NCI-H82 treated with DMSO at 0.1 percent for 48 hours (cell line): ENCODE measurements at regions not wholly inside any gene's neighbourhood (a gene's known extent, or its start where the extent isn't known, plus 50 kb on each side); places are given as distances from the start of the nearest gene placed in this dataset.
"Not testable (repeated sequence)": the region's sequence is repeated elsewhere in the genome, so short reads cannot be mapped to it uniquely, and the experiment has no call there.

Experiments used
- DNase-seq: peaks from one replicate; lab custom pipeline; 2025; ENCODE audit not compliant: unreplicated experiment; lab: John Stamatoyannopoulos, UW

DNA sequence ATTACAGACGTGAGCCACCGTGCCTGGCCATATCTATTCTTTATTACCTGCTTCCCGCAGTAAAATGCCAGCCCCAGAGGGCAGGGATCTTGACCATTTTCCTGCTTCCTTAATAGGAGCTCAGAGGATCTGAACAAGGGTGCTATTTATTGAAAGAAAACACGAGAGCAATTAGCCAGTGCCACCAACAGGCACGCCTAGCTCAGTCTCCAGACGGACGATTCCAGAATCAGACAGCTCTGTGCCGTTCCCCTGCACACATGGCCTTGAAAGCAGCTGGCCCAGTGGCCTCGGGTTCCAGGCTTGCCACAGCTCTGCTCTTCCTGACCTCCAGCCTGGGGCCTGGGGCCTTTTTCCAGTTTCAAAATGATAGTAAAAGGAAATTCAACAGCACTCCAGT lies 135.2 kb upstream of the RFLNA start:
- DNase-seq: no peak

DNA sequence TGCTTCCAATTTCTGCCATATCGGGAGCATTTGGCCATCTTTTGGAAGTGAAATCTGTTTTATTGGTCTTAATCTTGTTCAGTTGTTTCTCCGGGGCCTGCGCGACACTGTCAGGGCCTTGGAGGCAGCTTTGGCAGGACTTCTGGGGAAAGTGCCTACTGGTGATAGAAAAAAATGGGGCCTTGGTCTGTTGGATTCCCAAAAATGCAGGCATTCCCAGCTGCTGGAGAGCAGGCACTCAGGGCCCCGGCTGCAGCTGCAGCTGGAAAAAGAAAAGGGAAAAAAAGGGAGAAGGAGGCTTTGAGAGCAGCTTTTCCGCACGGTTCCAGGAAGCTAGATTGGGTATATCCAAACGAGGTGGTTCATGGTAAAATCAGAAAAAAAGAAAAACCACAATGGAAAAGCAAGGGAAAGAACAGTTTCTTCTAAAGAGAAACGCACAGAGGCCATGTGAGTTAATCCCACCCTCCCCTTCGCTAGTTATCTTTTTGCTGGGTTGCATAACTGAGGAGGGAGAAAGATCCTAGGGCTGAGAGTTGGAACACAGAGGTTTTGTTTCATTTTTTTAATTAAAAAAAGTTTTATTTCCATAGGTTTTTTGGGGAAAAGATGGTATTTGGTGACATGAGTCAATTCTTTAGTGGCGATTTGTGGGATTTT lies 134.7 kb upstream of the RFLNA start:
- DNase-seq: no peak

DNA sequence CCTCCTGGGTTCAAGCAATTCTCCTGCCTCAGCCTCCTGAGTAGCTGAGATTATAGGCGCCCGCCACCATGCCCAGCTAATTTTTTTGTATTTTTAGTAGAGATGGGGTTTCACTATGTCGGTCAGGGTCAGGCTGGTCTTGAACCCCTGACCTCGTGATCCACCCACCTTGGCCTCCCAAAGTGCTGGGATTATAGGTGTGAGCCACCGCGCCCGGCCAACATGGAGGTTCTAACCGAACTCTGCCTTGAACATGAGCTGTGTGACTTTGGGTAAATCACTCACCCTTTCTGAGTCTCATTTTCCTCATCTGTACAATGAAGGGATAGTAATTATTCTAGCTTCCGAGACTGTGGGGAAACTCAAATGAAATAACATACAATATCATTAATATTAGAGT lies 133.5 kb upstream of the RFLNA start:
- not testable (repeated sequence) for DNase-seq

DNA sequence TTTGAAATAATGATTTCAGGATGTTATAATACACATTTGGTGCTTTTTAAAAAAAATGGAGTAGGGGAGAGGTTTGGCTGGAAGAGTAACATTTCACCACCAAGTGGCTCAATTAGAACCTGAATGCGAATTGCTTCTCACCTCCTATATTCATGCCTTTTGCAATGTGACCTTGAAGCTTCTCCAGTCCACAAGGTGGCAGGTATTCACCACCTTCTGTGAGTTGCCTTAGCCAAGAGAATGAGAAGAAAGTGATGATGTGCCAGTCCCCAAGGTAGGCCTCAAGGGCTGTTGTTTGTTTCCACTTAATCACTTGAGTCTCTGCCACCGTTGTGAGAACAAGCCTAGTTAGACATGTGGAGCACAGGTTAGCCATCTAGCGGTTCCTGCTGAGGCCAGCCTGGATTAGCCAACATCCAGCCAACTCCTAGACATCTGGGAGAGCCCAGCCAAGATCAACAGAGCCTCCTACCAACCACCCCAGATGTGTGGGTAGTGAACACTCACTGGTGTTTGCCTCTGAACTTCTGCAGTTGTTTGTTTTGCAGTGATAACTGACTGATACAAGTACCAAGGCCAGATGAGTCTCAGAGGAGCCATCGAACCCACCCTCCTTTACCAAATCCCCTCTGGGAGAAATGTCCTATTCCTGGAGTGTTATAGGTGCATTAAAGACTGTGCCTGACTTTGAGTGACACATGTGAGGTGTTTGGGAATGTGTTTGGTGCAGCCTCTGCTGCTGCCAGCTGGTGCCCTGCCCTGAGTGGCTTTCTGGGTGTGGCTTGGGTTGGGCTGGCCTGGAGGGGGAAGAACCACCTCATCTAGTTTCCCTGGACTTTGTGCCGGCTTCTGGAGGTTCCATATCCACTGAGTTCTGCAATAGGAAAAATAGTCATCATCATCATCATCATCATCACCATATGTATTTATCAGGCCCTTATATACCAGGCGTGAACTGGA lies 132.5 kb upstream of the RFLNA start:
- DNase-seq: no peak

DNA sequence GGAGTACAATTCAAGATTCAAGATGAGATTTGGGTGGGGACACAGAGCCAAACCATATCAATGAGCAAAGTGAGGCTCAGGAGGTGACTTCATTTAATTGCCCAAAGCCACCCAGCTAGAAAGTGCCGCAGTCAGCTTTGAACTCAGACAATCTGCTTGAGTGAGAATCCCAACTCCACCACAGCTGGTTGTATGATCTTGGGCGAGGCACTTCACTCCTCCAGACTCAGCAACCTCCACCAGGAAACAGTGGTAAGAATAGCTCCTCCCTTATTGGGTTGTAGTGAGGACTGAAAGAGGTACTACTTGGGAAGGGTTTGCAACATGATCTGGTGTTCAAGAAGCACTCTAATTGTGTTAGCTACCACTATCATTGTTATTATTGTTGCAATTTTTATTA lies 129.2 kb upstream of the RFLNA start:
- no peak for DNase-seq

DNA sequence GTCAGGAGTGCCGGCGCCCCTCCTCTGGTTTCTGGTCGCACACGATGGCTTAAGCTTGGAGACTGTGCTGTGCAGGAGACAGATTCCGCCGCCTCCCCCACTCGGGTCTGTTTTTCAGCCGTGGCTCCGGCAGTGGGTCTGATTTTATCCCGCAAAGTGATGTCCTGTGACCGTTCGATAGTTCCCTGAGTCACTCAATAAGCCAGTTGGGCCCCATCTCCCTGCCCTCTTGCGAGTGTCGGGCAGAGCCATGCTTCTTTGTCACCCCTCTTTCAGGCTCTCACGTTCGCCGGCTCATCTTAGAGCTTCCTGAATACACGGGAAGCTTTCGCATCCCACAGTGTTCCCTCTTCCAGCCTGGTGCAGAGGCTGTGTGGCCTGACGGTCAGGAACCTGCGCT lies 127.8 kb upstream of the RFLNA start:
- DNase-seq: no peak

DNA sequence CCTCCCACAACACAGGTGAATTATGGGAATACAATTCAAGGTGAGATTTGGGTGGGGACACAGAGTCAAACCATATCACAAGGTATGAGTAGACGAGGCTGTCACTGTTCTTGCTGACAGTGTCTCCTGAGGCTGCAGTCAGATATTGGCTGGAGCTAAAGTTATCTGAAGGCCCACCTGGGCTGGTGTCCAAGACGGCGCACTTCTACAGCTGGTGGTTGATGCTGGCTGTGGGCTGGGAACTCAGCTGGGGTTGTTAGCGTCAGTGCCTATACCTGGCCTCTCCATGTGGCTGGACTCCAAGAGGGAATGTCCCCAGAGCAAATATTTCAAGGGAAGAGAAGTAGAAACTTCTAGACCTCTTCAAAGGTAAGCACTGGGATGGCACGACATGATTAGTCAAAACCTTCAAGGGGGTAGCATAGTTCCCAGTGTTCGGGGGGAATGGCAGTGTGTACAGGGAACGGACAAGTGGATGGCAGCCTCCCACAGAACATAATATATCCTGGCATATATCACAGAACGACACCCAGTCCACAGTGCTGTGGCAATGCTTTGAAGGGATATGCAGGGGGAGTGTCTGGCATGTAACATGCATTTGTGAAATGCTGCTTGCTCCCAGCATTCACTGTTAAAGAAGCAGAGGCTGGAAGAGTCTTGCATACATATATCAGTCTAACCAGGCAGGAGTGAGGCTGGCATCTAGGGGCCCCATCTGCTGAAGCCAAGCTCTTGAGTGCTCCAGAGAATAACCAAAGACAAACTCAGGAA lies 126.7 kb upstream of the RFLNA start:
- no peak for DNase-seq

DNA sequence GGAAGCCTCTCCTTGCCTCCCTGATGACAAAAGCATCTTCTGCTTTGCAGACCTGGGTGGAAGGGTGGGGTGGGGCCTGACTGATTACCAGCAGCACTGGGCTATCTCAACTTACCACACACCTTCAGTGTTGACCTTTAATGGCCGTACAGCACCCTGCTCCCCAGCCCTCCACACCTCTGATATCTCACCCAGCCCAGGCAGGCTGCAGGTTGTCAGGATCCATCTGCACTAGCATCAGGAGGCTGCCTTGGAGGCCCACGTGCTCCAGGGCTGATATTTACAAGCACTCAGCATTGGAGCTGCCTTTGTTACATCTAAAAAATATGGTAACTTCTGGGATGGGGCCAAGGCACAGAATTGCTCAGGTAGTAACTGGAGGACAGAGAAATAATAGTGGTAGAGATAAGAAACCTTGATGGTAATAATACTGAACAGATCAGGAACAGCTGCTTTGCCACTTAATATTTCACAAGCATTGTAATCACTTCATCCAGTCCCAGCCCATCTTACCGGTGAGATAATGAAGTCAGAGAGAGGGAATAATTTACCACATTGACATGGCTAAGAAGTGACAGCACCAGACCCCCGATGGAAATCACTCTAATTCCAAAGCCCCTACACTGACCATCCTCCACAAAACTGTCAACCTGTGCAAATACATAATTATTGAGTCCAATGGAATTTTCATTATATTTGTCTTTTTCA lies 125.2 kb upstream of the RFLNA start:
- DNase-seq: no peak

DNA sequence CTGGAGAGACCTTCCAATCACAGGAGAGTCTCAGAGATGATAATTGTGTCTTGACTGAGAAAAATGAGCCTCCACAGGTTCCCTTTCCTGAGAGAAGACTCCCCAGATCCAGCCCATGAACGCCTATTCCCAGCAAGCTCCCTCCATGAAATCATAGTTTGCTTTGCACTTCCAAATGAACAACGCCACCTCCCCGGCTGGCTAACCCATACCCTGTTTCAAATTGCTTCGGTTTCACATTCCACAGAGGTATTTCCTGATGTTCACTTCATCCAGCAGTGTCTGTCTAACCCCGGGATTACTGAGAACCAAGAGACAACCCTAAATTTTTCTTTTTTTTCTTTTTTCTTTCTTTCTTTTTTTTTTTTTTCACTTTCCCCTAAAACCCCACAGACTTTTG lies 124.1 kb upstream of the RFLNA start:
- DNase-seq: no peak

DNA sequence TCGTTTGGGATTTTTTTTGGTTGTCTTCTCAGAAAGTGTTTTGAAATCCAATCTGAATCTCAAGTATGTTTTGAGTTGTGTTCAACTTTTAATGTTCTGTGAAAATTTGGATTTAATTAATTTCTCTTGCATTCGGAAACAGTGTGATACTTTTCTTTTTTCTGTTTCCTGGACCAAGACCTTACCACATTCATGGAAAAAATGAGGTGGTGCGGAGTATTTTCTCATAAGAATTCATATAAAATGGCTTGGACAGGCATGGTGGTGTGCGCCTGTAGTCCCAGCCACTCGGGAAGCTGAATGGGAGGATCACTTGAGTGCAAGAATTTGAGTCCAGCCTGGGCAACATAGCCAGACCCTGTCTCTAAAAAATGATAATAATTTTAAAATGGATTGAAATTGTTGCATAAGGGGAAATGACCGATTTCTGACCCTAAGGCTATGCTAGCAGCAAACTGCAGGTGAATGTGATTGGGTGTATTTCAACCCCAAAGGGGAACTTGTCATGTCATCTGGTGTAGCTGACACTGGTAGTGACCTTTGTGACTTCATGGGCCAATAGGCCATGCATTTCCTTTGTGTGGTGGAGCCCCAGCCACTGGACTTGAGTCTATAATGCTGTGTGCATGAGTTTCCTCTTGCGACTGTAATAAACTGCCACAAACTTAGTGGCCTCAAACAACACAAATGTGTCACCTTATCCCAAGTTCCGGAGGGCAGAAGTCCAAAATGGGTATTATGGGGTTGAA lies 123.5 kb upstream of the RFLNA start:
- DNase-seq: no peak

DNA sequence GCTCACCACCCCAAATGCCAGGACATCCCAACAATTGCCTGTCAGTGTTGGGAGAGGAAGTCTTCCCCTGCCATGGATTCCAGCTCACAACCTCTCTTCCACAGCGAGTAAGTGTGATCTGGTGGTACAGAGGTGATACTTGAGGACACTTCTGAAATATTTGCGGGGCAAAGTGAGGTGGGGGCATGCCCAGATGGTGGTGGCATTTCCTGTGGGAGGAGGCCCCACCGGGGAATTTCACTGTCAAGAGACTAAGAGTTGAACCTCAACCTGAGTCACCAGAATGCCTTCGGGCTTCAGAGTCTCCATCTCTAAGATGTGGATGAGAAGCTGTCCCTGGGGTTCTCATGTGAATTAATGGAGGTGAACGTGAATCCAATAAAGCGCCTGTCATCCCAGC lies 122.3 kb upstream of the RFLNA start:
- no peak for DNase-seq

DNA sequence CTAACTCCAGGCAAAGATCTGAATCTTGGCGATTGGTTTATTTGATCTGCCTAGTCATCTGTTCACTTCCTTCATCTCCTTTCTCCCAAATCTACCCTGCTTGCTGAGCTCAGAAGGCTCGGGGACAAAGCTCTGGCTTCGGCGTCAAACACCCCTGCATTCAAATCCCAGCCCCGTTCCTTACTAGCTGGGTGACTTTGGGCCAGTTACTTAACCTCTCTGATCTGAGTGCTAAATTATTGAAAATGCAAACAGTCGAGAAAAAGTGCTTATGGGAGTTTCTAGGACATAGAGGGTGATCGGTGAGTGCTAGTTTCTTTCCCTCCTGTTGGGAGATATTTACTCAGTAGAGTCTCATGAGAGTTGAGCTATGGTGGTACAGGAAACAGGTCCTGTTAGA lies 121.2 kb upstream of the RFLNA start:
- DNase-seq: no peak

DNA sequence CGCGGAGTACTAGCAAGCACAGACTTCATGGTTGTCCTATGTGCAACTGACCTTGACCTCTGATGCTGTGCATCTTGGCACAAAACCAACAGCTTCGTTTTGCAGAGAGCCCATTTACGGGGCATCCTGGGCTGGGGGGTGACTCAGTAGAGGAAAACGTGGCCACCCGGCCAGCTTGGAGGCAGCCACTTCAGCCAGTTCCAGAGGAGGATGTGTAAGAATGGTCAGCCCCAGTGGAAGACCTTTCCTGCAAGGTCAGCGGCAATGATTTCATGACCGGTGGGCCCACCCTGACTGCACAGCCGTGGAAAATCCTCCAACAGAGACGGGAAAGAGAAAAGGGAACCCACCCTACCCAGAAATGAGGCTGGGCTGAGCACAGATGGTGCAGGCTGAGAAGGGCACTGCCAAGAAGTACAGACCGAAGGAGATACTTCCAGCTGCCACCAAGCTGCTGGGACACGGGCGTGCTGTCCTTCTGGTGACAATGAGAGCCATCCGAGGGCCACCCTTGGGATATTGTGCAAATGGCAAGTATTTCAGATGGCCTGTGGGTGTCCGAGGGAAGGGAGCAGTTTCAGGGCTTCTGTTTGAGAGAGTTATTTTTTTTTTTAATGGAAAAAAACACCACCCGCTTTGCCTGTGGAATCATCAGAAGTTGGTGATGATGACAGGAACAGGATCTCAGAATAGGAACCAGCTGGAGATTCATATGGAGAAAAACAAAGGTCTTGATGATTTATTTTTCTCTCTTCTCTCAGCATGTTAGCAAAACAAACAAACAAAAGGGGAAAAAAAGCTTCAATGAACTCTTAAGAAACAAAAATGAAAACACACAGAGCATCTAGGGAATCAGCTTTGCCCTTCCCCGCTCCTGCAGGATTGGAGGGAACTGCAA lies 120.2 kb upstream of the RFLNA start:
- no peak for DNase-seq

DNA sequence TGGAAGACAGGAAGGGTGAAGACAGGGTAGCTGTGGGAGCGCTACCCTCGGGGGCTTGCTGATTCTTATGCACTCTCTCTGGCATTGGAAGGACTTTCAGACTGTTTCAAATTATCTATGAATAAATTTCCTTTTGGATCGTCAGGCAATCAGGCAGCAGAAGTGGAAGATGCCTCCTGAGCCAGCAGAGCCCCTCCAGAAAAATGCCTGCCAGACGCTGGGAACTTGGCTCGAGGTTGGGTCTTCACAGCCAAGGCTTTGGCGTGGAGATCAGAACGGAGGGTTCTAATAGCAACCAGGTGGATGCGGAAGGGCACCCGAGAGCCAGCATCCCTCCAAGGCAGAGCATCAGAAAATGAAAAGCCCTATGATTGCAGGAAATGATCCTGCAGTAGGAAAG lies 119.2 kb upstream of the RFLNA start:
- DNase-seq: no peak

DNA sequence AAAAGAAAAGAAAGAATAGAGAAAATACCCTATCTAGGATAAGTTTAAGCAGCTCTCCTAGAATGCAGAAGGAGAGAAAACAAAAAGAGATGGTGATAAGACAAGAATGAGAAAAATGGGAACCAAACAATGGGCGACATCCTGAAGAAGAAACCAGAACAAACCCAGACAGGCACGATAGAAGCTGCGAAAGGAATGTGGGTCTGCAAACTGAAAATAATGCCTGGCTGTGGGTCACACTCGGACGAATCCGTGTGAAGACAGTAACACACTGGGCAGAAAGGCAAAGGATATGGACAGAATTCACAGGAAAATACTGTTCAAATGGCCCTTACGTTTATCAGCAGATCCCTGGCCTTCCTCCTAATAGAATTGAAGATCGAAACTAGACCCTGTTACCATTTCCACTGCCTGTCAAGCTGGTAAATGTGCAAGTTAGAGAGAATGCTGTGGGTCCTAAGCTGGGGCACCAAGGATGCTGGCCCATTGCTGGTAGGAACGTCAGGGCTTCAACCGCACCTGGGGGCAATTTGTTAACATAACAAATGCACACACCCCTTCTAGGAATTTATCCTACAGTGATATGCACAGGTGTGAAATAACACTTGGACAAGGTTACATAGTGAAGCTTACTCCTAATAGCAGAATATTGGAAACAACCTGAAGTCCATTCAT lies 117.5 kb upstream of the RFLNA start:
- no peak for DNase-seq

DNA sequence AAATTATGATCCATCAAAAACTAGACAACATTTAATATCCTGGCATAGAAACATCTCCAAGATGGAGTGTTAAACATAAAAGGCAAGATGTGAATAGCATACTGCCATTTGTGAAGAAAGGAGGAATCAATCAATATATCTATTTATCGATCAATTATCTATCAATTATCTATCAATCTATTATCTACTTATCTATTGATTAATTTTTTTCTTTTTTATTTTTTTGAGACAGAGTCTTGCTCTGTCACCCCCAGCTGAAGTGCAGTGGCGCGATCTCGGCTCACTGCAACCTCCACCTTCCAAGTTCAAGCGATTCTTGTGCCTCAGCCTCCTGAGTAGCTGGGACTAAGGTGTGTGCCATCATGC lies 117.0 kb upstream of the RFLNA start:
- no peak for DNase-seq

DNA sequence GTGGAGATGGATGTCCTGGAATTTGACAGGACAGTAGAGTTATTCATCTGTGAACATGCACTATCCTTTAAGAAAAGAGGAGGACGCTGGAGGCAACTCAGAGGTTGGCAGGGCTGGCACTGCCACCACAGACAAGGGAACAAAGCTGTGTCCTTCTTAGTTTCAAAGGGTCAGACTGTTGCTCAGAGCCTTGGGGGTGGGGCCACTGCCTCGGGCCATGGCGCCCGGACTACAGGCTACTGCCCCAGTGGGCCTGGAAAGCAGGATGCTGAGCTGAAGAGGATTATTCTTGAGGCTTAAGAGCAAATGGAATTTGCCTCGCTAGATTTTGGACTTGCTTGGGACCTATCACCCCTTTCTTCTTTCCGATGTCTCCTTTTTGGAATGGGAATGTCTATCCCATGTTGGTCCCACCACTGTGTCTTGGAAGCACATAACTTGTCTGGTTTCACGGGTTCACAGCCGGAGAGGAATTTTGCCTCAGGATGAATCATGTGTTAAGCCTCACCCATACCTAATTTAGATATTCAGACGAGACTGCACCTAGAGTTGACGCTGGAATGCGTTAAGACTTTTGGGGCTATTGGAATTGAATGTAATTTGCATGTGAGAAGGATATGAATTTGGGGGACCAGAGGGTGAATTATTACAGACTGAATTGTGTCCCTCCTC lies 114.8 kb upstream of the RFLNA start:
- no peak for DNase-seq

DNA sequence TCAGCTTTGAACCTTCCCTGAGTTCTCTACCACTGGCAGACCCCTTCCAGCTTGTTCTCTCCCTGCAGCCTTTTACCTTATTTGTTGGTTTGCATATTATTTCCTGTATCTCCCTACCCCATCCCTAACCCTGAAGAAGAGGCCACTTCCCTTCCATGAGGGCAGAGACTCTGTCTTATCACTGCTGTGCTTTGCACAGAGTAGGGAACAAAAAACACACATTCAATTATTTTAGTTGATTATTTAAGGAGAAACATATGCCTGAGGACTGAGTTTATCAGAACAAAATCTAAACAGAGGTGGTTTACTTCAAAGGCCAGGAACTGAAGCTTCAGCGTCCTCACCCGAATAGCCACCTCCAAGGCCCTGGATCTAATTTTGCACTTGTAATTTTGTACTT lies 111.7 kb upstream of the RFLNA start:
- DNase-seq: no peak
